ENCODE measurements at regions not wholly inside any gene's neighbourhood (a gene's known extent, or its start where the extent isn't known, plus 50 kb on each side); places are given as distances from the start of the nearest gene placed in this dataset.
"Not testable (repeated sequence)": the region's sequence is repeated elsewhere in the genome, so short reads cannot be mapped to it uniquely, and the experiment has no call there.

DNA sequence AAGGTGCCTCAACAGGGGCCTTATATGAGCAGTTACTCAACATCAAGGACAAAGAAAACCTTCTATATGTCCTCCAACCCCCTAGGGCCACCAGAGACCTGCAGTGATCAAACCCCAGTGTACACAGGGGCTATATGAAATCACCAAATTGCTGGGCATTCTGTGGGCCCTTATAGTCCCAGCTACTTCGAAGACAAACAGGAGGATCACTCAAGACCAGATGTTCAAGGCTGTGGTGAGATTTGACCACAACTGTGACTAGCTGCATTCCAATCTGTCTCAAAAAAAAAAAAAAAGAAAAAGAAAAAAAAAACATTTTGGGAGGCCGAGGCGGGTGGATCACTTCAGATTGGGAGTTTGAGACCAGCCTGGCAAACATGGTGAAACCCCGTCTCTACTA lies 51.0 kb upstream of the PRB2 start:
- DNase-seq = no peak

- DNase-seq = no peak
Measured at GRCh38 chr12:11457996-11458645, 62.8 kb upstream of the PRB2 start.

- DNase-seq = no peak
Measured at GRCh38 chr12:11460343-11461023, 65.1 kb upstream of the PRB2 start.

DNA sequence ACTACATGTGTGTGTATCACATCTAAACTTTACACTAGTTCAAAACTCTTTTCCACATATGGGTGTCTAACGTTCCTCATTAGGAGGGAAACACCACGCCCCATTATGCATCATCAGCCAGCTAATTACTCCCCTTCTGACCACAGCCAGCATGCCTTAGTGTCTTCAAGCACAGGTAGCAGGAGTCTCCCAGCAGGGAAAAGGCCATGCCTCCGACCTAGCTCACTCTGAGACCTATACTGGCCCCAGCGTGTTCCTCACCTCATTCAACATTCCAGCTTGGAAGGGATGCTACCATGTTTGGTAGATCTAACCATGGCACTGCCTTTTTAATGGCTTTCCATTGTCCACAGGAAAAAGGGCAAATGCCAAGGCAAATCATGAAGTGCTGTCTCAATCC lies 66.1 kb upstream of the PRB2 start:
- no peak for DNase-seq

- no peak for DNase-seq
Measured at GRCh38 chr12:11477110-11477509, 81.7 kb upstream of the PRB2 start.

- no peak for DNase-seq
Measured at GRCh38 chr12:11482955-11483354, 87.6 kb upstream of the PRB2 start.

DNA sequence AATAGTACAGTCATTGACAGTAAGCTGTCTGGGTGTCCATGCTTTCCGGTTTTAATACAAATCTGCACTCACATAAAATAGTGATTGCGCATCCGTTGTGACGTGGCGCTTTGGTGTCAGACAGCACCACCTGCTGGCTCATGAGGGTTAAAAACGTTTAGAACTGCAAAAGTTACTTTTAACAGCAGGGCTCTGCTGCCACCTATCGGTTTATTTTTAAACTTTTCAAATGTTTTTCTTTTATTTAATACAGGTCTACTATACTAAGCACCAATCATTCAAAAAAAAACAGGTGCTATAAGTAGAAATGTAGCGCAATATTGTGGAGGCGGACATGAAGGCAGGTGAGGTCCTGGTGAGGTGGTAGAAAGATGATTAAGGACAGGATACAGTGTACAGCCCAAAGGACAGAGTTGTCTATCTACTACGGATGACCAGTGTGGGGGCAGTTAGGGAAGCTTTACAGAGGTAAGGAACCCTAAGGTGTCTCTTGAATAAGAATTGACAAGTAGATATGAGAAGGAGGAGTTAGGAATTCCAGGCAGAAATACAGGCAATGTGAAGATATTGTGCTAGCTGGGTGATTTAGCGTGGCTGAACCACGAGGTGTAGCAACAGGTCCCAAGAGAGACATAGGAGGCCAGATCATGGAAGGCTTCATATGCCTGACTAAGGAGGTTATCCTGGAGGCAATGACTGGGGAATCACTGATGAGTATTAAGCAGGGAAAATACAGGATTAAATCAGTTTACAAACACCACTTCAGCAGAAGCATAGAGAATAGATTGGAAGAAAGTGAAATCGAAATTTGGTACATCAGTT lies 91.5 kb upstream of the PRB2 start:
- peak; percentile 82 for DNase-seq

- DNase-seq = no peak
Measured at GRCh38 chr12:11496157-11496851, 100.9 kb upstream of the PRB2 start.

DNA sequence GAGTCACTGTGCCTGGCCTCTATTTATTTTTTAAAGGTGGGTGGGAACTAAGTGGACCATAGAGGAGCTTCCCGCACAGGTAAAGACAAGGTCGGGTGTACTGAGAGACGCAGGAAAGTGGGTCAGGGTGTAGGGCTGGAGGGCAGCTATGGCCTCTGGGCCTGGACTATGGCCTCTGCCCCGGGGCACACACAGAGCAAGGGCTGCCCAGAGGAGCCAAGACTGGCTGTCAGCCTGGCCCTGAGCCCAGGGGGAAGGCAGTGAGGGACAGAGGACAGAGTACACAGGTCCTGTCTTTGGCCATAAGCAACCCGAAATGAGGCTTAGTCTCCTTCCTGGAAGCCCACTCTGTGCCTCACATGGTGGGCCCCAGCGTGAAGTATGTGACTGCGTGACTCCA lies 102.1 kb upstream of the PRB2 start:
- no peak for DNase-seq

DNA sequence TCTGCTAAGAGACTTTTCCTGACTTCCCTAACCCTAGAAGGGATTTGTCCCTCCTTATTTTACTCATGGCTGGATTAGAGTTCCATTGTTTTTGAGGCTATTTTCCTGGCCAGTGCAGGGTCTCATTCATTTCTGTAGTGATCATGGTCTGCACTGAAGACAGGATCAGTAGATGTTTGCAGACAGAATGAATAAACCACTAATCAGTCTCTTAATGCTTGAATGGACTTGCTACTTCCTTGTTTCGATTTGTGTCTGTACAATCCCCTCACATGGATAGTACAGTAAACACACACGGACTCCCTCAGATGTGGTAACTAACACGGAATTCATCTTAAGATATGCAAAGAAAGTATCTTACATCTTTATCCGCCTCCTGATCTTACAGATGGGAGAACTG lies 102.6 kb upstream of the PRB2 start:
- DNase-seq = no peak

DNA sequence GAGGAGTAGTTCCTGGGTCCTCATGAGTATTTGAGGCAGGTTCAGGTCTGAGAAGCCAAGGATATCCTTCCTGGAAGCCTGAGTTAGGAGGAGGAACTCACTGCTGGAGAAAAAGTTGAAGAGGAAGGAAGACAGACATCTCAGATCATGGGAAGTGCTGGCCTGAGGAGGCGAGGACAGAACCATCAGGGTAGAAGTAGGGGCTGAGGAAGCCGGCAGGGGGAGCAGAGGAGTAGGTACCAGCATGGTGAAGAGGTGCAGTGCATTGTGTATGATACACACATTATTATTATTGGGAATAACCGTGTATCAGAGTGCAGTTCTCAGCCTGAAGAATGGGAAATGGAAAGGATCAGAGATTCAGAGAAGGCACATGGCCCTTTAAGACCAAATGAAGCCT lies 103.2 kb upstream of the PRB2 start:
- not testable (repeated sequence) for DNase-seq

DNA sequence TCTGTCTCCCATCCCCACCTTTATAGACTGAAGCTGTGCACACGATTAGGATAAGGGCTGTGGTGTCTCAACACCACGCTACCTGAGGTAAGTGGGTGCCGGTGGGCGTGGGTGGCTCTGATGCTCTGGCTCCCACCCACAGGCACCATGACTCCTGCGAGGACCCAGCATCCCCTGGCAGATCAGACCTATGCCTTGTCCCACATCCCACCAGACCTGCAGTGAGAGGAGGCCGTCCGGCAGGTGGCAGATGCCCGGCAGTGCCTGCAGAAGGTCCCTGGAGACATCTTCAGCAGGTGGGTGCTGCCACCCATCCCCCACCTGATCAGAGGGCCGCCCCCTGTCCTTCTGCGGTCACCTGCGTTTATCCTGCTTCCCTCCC lies 104.4 kb upstream of the PRB2 start:
- DNase-seq = no peak

DNA sequence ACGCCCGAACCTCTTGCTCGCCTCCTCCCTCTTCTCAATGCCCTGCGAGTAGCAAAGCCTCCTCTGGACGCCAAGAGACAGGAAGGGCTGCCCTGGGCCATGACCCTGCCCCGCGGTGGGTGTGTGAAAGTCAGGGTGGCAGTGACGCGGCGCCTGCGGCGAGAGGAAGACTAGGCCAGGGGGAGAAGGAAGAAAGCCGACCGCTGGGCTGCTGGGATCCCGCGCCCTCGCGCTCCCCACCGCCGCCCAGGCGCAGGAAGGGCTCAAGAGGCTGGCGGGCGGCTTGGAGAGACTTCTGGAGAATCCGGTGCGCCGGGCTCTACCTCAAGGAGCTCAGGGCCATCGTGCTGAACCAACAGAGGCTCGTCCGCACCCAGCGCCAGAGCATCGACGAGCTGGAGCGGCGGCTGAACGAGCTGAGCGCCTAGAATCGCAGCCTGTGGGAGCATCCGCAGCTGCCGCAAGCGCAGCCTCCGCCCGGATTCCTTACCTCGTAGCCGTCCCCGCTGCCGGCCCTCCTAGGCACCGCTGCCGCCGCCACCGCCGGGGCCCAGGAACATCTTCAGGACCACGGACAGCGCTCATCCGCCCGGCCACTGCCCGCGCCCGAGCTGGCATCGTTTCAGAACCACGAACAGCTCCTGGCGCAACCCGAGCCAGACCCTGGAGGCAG lies 105.0 kb upstream of the PRB2 start:
- DNase-seq = peak; percentile 69

DNA sequence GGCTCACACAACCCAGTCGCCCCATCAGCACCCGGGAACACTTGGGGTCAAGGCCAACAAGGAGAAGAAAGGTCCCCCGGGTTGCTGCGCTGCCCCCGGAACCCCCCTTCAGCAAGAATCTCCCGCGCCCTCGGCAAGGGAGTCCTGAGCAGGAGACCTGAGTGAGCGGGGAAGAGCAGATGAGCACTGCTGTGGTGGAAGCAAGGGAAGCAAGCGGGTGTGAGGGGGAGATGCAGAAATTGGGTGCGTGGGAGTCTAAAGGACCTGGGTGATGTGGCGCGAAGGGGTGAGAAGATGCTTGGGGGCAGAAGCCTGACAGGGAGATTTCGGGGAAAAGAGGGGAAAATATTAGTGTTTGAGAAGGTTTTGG lies 105.5 kb upstream of the PRB2 start:
- no peak for DNase-seq

DNA sequence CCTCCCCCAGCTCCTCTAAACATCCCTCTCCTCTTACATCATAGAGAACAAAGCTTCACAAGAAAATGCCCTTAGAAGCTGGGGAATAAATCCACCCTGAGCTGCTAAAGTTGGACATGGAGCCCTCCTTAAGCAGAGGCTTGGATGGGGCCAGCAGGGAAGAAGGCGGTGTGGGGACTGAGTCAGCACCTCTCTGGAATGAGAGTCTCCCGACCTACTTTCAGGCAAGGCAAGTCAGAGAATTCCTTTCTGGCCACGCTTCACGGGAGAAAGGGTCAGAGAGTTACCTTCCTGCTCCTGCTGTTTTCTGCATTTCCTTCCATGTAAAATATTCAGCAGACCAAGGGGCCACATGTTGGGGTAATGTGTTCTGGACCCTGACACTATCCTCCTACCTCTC lies 113.3 kb upstream of the PRB2 start:
- no peak for DNase-seq

- no peak for DNase-seq
Measured at GRCh38 chr12:11509326-11509725, 114.0 kb upstream of the PRB2 start.

DNA sequence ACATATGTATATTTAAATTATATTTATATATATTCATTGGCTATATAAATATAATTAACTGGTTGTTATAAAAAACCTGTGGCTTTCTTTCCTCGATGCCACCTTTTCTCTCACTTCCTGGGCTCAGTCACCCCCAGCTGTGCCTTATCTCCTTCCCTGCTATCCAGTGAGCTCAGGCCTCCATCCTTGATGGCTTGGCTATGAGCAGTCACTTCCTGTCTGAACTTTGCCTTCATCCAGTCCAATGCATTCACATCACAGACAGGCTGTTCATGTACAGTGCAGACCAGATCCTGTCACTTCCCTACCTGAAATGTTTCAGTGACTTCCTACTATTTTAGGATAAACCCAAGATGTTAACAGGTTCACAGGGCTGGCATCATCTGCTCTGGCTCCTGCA lies 115.3 kb upstream of the PRB2 start:
- DNase-seq = no peak

- DNase-seq = no peak
Measured at GRCh38 chr12:11513288-11513687, 117.9 kb upstream of the PRB2 start.

GRCh38 chr12:11517080-11517479 lies 121.7 kb upstream of the PRB2 start:
- DNase-seq = no peak

DNA sequence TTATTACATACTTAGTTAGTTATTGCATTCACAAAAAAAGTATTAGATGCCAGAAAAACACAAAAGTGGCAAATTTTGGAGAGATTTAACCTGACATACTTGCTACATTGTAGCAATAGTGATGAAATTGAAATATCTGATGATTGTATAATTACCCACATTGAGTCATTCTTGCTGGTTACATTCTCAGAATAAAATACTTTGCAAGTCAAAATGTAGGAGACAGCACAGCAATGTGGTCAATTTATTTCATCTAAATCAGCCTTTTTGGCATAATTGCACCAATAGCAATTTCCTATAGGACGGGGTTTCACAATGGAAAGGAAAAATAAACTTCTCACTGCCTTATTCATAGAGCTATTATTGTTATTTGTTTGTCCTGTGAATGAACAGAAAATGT lies 125.0 kb upstream of the ETV6 start:
- no peak for DNase-seq

DNA sequence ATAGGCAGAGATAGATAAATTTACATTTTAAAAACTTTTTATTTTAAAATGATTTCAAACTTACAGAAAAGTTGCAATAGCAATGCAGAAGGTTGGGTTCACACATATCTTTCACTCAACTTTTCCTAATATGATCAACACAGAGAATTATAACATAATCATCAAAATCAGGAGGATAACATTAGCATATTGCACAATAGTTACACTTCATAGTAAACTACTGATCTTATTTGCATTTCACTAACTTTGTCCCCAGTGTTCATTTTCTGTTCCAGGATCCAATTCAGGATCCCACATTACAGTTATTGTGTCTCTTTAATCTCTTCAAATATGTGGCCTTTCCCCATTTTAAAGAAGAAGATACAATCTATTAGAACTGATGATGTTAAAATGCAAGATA lies 115.4 kb upstream of the ETV6 start:
- DNase-seq = no peak

DNA sequence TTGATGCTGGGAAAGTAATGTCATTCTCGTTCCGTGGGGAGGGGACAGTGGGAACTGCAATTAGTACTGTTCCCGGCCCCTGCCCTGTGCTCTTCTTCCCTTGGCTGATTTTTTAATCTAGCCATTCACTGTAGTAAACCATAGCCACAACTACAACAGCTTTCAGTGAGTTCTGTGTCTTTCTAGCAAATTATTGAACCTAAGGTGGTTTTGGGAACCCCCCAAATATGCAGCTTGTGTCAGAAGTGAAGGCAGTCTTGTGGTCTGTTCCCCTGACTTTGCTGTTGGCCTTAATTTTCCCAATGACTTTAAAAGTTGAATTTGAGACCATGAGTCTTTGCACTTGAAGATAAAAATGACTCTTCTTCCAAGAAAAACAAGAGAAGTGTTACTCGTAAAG lies 114.3 kb upstream of the ETV6 start:
- no peak for DNase-seq

- DNase-seq = no peak
Measured at GRCh38 chr12:11539156-11539555, 110.3 kb upstream of the ETV6 start.
